K562 (cell line): ENCODE measurements at regions not wholly inside any gene's neighbourhood (a gene's known extent, or its start where the extent isn't known, plus 50 kb on each side); places are given as distances from the start of the nearest gene placed in this dataset.
A peak's percentile ranks its signal among the peaks of the same experiment; 100 is the strongest.

ENCODE experiments used
- CREM ChIP-seq: IDR thresholded peaks from 2 replicates; pipeline ENCODE4 v1.6.1; 2014; ENCODE audit warnings: antibody characterized with exemption, low read depth
- CTCF ChIP-seq, 3 experiments: IDR thresholded peaks in 2 of 3; conservative IDR thresholded peaks in 1 of 3; 2 replicates each; pipeline ENCODE4 v1.5.1; 2011 to 2012; ENCODE audit warnings: low read length in 3 of 3, mild to moderate bottlenecking in 3 of 3, control low read depth in 2 of 3, improper control_type of control experiment in 1 of 3, inconsistent platforms in 1 of 3, low read depth in 1 of 3, mixed read lengths in 1 of 3, moderate library complexity in 1 of 3; ENCODE audit not compliant: insufficient read depth in 2 of 3
- HIVEP1 ChIP-seq: fragments of 250-450 bp; sonication (Bioruptor Pico); IDR thresholded peaks from 2 replicates; pipeline ENCODE4 v1.4.0; 2020; ENCODE audit warnings: mild to moderate bottlenecking
- HNRNPL ChIP-seq: fragments of 200-400 bp; formaldehyde crosslinking; IDR thresholded peaks from 2 replicates; pipeline ENCODE4 v1.6.1; 2017; ENCODE audit warnings: low read depth, mild to moderate bottlenecking, low read length
- POLR2A ChIP-seq: fragments of 450-650 bp; conservative IDR thresholded peaks from 2 replicates; pipeline ENCODE4 v1.6.1; 2016
- RB1 ChIP-seq: fragments of 450-650 bp; IDR thresholded peaks from 2 replicates; pipeline ENCODE4 v1.6.1; 2017; ENCODE audit warnings: low read depth, mild to moderate bottlenecking
- TAF7 ChIP-seq: fragments of 450-650 bp; IDR thresholded peaks from 2 replicates; pipeline ENCODE4 v1.6.1; 2016; ENCODE audit warnings: missing genetic modification characterization, missing compliant biosample characterization
- ZC3H8 ChIP-seq: fragments of 450-650 bp; IDR thresholded peaks from 2 replicates; pipeline ENCODE4 v1.6.1; 2017
- ZNF644 ChIP-seq: fragments of 200-800 bp; sonication (Bioruptor generic); IDR thresholded peaks from 2 replicates; pipeline ENCODE4 v1.6.1; 2016; ENCODE audit warnings: low read depth, missing genetic modification characterization, missing compliant biosample characterization
- ZNF766 ChIP-seq: fragments of 200-800 bp; sonication (Bioruptor generic); conservative IDR thresholded peaks from 2 replicates; pipeline ENCODE4 v1.6.1; 2016; ENCODE audit warnings: missing genetic modification characterization, missing compliant biosample characterization
- TF ChIP-seq, protein P1 (sequence below): sonication (generic); formaldehyde crosslinking; IDR thresholded peaks from 2 replicates; pipeline ENCODE4 v1.9.0; 2022; ENCODE audit warnings: mild to moderate bottlenecking, missing genetic modification reagents

GRCh38 chr12:89162589-89163261 lies 189.6 kb downstream of the DUSP6 start:
- no peak for TF ChIP-seq CREM
- TF ChIP-seq, protein P1, sequence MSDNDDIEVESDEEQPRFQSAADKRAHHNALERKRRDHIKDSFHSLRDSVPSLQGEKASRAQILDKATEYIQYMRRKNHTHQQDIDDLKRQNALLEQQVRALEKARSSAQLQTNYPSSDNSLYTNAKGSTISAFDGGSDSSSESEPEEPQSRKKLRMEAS (CRISPR knock-in tag) = no peak
- no peak for TF ChIP-seq POLR2A
- TF ChIP-seq ZNF644 (tag) = no peak
- no peak for TF ChIP-seq RB1
- TF ChIP-seq ZNF766 (CRISPR knock-in tag) = peak; percentile 86
- TF ChIP-seq ZC3H8 = no peak
- TF ChIP-seq HIVEP1 (CRISPR knock-in tag) = no peak
- TF ChIP-seq CTCF (IDR thresholded peaks at IDR 0.05 in 2 of 3, conservative IDR thresholded peaks at IDR 0.05 in 1 of 3; ENCODE audit: insufficient read depth in 2 of 3, low read depth in 1 of 3, low read length in 3 of 3) = no peak
- TF ChIP-seq HNRNPL = no peak
- TF ChIP-seq TAF7 (tag) = no peak
